ENCODE measurements at regions not wholly inside any gene's neighbourhood (a gene's known extent, or its start where the extent isn't known, plus 50 kb on each side); places are given as distances from the start of the nearest gene placed in this dataset.

DNA sequence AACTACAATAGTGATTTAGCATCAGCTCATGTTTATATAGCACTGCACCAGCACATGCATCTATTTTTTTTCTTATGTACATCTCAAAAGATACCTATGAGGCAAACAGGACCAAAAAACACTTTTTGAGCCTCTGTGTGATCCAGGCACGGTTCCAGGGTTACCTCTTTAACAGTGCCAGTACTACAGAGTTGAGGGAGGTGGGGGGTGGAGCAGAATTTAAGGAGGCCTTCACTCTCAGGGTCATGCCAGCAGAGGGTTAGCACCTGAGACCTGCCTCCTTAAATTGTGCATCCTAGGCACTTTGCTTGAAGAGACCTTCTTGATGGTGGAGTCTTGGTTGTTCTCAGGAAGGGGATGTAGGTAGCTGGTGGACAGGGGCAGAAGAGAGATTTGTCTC is 150.3 kb upstream of the TBL1XR1 start:
- H4K20me1 ChIP-seq (ENCODE audit: insufficient read depth): no peaks in the 10 kb centered on the region
- no peaks in the 10 kb centered on the region for H3F3A ChIP-seq (ENCODE audit: insufficient read depth, low read length, poor library complexity, severe bottlenecking)
- H3K4me2 ChIP-seq (ENCODE audit: low read length): no peak overlapping the region
- no peak overlapping the region for H2AFZ ChIP-seq (ENCODE audit: low read depth, low read length)
- no peaks in the 10 kb centered on the region for H3K79me2 ChIP-seq (replicated peaks; ENCODE audit: insufficient read depth, low read length)
- no peaks in the 10 kb centered on the region for H3K9me3 ChIP-seq (ENCODE audit: low read length)
- H3K27me3 ChIP-seq (ENCODE audit: insufficient read depth, low read depth, low read length): no peaks in the 10 kb centered on the region
- TF ChIP-seq EZH2 (IDR thresholded peaks at IDR 0.05; ENCODE audit: borderline replicate concordance, insufficient read depth, low read length, poor library complexity, severe bottlenecking) (no peak), RAD21 (conservative IDR thresholded peaks at IDR 0.05) (no peak), POLR2AphosphoS5 (IDR thresholded peaks at IDR 0.05) (no peak), EP300 (conservative IDR thresholded peaks at IDR 0.05; ENCODE audit: poor library complexity, severe bottlenecking) (no peak), TAF1 (IDR thresholded peaks at IDR 0.05; ENCODE audit: low read depth) (no peak)
- TF ChIP-seq, protein P1, sequence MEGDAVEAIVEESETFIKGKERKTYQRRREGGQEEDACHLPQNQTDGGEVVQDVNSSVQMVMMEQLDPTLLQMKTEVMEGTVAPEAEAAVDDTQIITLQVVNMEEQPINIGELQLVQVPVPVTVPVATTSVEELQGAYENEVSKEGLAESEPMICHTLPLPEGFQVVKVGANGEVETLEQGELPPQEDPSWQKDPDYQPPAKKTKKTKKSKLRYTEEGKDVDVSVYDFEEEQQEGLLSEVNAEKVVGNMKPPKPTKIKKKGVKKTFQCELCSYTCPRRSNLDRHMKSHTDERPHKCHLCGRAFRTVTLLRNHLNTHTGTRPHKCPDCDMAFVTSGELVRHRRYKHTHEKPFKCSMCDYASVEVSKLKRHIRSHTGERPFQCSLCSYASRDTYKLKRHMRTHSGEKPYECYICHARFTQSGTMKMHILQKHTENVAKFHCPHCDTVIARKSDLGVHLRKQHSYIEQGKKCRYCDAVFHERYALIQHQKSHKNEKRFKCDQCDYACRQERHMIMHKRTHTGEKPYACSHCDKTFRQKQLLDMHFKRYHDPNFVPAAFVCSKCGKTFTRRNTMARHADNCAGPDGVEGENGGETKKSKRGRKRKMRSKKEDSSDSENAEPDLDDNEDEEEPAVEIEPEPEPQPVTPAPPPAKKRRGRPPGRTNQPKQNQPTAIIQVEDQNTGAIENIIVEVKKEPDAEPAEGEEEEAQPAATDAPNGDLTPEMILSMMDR (IDR thresholded peaks at IDR 0.05; ENCODE audit: poor library complexity, severe bottlenecking): no peak
- TF ChIP-seq, protein P2, sequence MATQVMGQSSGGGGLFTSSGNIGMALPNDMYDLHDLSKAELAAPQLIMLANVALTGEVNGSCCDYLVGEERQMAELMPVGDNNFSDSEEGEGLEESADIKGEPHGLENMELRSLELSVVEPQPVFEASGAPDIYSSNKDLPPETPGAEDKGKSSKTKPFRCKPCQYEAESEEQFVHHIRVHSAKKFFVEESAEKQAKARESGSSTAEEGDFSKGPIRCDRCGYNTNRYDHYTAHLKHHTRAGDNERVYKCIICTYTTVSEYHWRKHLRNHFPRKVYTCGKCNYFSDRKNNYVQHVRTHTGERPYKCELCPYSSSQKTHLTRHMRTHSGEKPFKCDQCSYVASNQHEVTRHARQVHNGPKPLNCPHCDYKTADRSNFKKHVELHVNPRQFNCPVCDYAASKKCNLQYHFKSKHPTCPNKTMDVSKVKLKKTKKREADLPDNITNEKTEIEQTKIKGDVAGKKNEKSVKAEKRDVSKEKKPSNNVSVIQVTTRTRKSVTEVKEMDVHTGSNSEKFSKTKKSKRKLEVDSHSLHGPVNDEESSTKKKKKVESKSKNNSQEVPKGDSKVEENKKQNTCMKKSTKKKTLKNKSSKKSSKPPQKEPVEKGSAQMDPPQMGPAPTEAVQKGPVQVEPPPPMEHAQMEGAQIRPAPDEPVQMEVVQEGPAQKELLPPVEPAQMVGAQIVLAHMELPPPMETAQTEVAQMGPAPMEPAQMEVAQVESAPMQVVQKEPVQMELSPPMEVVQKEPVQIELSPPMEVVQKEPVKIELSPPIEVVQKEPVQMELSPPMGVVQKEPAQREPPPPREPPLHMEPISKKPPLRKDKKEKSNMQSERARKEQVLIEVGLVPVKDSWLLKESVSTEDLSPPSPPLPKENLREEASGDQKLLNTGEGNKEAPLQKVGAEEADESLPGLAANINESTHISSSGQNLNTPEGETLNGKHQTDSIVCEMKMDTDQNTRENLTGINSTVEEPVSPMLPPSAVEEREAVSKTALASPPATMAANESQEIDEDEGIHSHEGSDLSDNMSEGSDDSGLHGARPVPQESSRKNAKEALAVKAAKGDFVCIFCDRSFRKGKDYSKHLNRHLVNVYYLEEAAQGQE (IDR thresholded peaks at IDR 0.05; ENCODE audit: borderline replicate concordance): no peak
- H3K27ac ChIP-seq (ENCODE audit: low read length): no peak overlapping the region
- no peak overlapping the region for H3K4me3 ChIP-seq (ENCODE audit: low read length)
- H3K9me2 ChIP-seq (ENCODE audit: insufficient read depth, low read length): no peaks in the 10 kb centered on the region
- no peak overlapping the region for H3K9ac ChIP-seq (ENCODE audit: low read length)
- H3K36me3 ChIP-seq (ENCODE audit: insufficient read depth, low read length): no peaks in the 10 kb centered on the region

DNA sequence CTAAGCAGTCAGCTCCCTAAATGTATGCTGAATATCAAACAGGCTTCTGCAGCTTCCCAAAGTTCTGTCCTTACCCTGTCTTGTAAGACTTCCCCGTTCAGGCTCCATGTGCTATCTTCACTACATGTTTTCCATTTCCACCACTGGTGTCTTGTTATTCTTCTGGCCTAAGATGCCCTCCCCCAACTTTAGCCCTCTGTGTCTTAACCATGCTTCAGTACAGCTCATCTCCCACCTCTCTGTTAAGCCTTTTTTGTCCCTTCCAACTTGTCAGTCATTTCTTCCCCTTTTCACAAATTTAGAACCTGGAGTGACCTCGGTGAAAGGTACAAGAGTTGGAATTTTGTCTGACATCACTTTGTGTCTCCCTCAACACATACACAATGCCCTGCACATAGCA is 151.7 kb upstream of the TBL1XR1 start:
- H2AFZ ChIP-seq (ENCODE audit: low read depth, low read length): no peak overlapping the region

More for the DNA sequence above, 151.7 kb upstream of the TBL1XR1 start:
- Histone ChIP-seq H3K4me3 (ENCODE audit: low read length) (no peak overlapping the region), H3K27me3 (ENCODE audit: insufficient read depth, low read depth, low read length) (no peaks in the 10 kb centered on the region), H3K36me3 (ENCODE audit: insufficient read depth, low read length) (no peaks in the 10 kb centered on the region), H3K9me2 (ENCODE audit: insufficient read depth, low read length) (no peaks in the 10 kb centered on the region), H3K79me2 (replicated peaks; ENCODE audit: insufficient read depth, low read length) (no peaks in the 10 kb centered on the region), H3K27ac (ENCODE audit: low read length) (no peak overlapping the region), H3K4me2 (ENCODE audit: low read length) (no peak overlapping the region), H3F3A (ENCODE audit: insufficient read depth, low read length, poor library complexity, severe bottlenecking) (no peaks in the 10 kb centered on the region), H3K9ac (ENCODE audit: low read length) (no peak overlapping the region), H4K20me1 (ENCODE audit: insufficient read depth) (no peaks in the 10 kb centered on the region), H3K9me3 (ENCODE audit: low read length) (no peaks in the 10 kb centered on the region)
- TF ChIP-seq EP300 (conservative IDR thresholded peaks at IDR 0.05; ENCODE audit: poor library complexity, severe bottlenecking) (no peak), RAD21 (conservative IDR thresholded peaks at IDR 0.05) (no peak), EZH2 (IDR thresholded peaks at IDR 0.05; ENCODE audit: borderline replicate concordance, insufficient read depth, low read length, poor library complexity, severe bottlenecking) (no peak), POLR2AphosphoS5 (IDR thresholded peaks at IDR 0.05) (no peak), TAF1 (IDR thresholded peaks at IDR 0.05; ENCODE audit: low read depth) (no peak), MXI1 (conservative IDR thresholded peaks at IDR 0.05; ENCODE audit: poor library complexity, severe bottlenecking) (no peak)
- TF ChIP-seq, protein P1 (IDR thresholded peaks at IDR 0.05; ENCODE audit: poor library complexity, severe bottlenecking): no peak
- TF ChIP-seq, protein P2 (IDR thresholded peaks at IDR 0.05; ENCODE audit: borderline replicate concordance): no peak

Data from neural cell (in vitro differentiated cells).